Tibial artery (tissue), 4 donors: ENCODE measurements at regions not wholly inside any gene's neighbourhood (a gene's known extent, or its start where the extent isn't known, plus 50 kb on each side); places are given as distances from the start of the nearest gene placed in this dataset.

ENCODE experiments used
- DNase-seq, 2 donors: peaks; one replicate each; pipeline ENCODE4 v3.0.0-alpha.2; 2019
- H3K27ac ChIP-seq, 2 donors: fragments of 200-600 bp; sonication (generic) in 1 of 2; 1 replicate in 1 of 2; 2 replicates in 1 of 2; pipeline ENCODE4 v1.5.1; 2018 to 2019; ENCODE audit warnings: mild to moderate bottlenecking in 1 of 2
- H3K27me3 ChIP-seq, 2 donors: fragments of 200-600 bp; sonication (generic) in 1 of 2; one replicate each; pipeline versions ENCODE4 v1.5.1 to v1.6.0; 2016 to 2019
- H3K36me3 ChIP-seq, 3 donors: fragments of 200-600 bp; sonication (generic) in 2 of 3; one replicate each; pipeline ENCODE4 v1.5.1; 2016 to 2019; ENCODE audit warnings: mild to moderate bottlenecking in 2 of 3
- H3K4me1 ChIP-seq, 4 donors: fragments of 200-600 bp; sonication (generic) in 2 of 4; 1 replicate in 3 of 4; 2 replicates in 1 of 4; pipeline ENCODE4 v1.5.1; 2016 to 2019
- H3K4me3 ChIP-seq, 2 donors: fragments of 200-600 bp; sonication (generic) in 1 of 2; 1 replicate in 1 of 2; 2 replicates in 1 of 2; pipeline ENCODE4 v1.5.1; 2018 to 2019; ENCODE audit warnings: mild to moderate bottlenecking in 2 of 2
- H3K9me3 ChIP-seq, 3 donors: fragments of 200-600 bp; sonication (generic) in 1 of 3; one replicate each; pipeline ENCODE4 v1.5.1; 2016 to 2019
- CTCF ChIP-seq, 2 experiments: fragments of 200-600 bp in 1 of 2; fragments of 450-650 bp in 1 of 2; IDR thresholded peaks; one replicate each; pipeline ENCODE4 v1.5.1; 2017 to 2019; ENCODE audit warnings: antibody characterized with exemption in 2 of 2, mild to moderate bottlenecking in 1 of 2, moderate library complexity in 1 of 2
- intact Hi-C: fragments of 100-400 bp; cut with DNase I; formaldehyde crosslinking; loops from one replicate; pipeline ENCODE4 v1.15.0; 2023; ENCODE audit warnings: low total_unique reads

- intact Hi-C loops: no loop called here
- TF ChIP-seq CTCF (IDR thresholded peaks at IDR 0.05): no peak
- no peak for DNase-seq
- Histone ChIP-seq H3K27ac (no peak overlapping the region), H3K4me3 (no peak overlapping the region), H3K36me3 (no peaks in the 10 kb centered on the region), H3K27me3 (no peaks in the 10 kb centered on the region), H3K9me3 (no peaks in the 10 kb centered on the region), H3K4me1 (peaks cover 0 to 14% (median 6%) of the 10 kb centered on the region in 4 donors)
Measured at GRCh38 chr16:73210084-73210483, 162.2 kb upstream of the ZFHX3 start.

GRCh38 chr16:73209190-73209589 is 161.3 kb upstream of the ZFHX3 start:
- H3K4me3 ChIP-seq: no peak overlapping the region
- intact Hi-C loops: no loop called here
- H3K27me3 ChIP-seq: no peaks in the 10 kb centered on the region
- no peak overlapping the region for H3K27ac ChIP-seq
- no peaks in the 10 kb centered on the region for H3K9me3 ChIP-seq
- DNase-seq: no peak
- TF ChIP-seq CTCF (IDR thresholded peaks at IDR 0.05): no peak
- peaks cover 0 to 5% (median 2%) of the 10 kb centered on the region in 4 donors for H3K4me1 ChIP-seq
- H3K36me3 ChIP-seq: no peaks in the 10 kb centered on the region

- Histone ChIP-seq H3K4me1 (peaks cover 0 to 10% (median 1%) of the 10 kb centered on the region in 4 donors), H3K4me3 (no peak overlapping the region), H3K27ac (no peak overlapping the region), H3K9me3 (no peaks in the 10 kb centered on the region), H3K27me3 (no peaks in the 10 kb centered on the region), H3K36me3 (no peaks in the 10 kb centered on the region)
- no peak for DNase-seq
- intact Hi-C loops: no loop called here
- no peak for TF ChIP-seq CTCF (IDR thresholded peaks at IDR 0.05)
Measured at GRCh38 chr16:73206151-73206707, 158.3 kb upstream of the ZFHX3 start.

GRCh38 chr16:73205153-73205886 is 157.4 kb upstream of the ZFHX3 start:
- TF ChIP-seq CTCF (IDR thresholded peaks at IDR 0.05): no peak
- H3K36me3 ChIP-seq: no peaks in the 10 kb centered on the region
- H3K4me3 ChIP-seq: no peak overlapping the region
- DNase-seq: no peak
- H3K4me1 ChIP-seq: peaks cover 0 to 10% (median 1%) of the 10 kb centered on the region in 4 donors
- no peaks in the 10 kb centered on the region for H3K27me3 ChIP-seq
- no peak overlapping the region for H3K27ac ChIP-seq
- no peaks in the 10 kb centered on the region for H3K9me3 ChIP-seq
- intact Hi-C loops: no loop called here

GRCh38 chr16:73204359-73205152 is 156.6 kb upstream of the ZFHX3 start:
- Histone ChIP-seq H3K4me3 (no peak overlapping the region), H3K9me3 (no peaks in the 10 kb centered on the region), H3K27me3 (no peaks in the 10 kb centered on the region), H3K27ac (no peak overlapping the region), H3K36me3 (no peaks in the 10 kb centered on the region), H3K4me1 (peaks cover 0 to 10% (median 1%) of the 10 kb centered on the region in 4 donors)
- TF ChIP-seq CTCF (IDR thresholded peaks at IDR 0.05): no peak
- DNase-seq: no peak
- intact Hi-C loops: no loop called here
